ENCODE measurements at regions not wholly inside any gene's neighbourhood (a gene's known extent, or its start where the extent isn't known, plus 50 kb on each side); places are given as distances from the start of the nearest gene placed in this dataset.

DNA sequence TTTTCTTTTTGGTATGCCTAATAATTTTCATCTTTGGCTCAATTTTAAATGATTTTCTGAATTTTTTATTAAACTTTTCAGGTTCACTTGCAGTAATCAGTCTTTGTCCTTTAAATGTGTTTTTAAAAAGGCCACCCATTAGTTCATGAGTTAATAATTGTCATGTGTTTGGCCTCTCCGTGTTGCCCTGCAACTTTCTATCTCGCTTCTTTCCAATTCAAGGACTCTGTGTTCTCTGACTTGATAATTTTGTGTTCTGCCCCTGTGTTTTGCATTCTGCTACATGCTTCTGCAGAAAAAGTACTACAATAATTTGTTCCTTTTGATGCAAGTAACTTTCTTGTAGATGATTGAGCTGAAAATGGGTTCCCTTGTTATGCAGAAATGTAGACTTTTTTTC, 921.4 kb upstream of the LRATD1 start:
- TF ChIP-seq, protein P1, sequence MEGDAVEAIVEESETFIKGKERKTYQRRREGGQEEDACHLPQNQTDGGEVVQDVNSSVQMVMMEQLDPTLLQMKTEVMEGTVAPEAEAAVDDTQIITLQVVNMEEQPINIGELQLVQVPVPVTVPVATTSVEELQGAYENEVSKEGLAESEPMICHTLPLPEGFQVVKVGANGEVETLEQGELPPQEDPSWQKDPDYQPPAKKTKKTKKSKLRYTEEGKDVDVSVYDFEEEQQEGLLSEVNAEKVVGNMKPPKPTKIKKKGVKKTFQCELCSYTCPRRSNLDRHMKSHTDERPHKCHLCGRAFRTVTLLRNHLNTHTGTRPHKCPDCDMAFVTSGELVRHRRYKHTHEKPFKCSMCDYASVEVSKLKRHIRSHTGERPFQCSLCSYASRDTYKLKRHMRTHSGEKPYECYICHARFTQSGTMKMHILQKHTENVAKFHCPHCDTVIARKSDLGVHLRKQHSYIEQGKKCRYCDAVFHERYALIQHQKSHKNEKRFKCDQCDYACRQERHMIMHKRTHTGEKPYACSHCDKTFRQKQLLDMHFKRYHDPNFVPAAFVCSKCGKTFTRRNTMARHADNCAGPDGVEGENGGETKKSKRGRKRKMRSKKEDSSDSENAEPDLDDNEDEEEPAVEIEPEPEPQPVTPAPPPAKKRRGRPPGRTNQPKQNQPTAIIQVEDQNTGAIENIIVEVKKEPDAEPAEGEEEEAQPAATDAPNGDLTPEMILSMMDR (IDR thresholded peaks at IDR 0.05), result no peak
- TF ChIP-seq EP300 (IDR thresholded peaks at IDR 0.05) (no peak), POLR2A (IDR thresholded peaks at IDR 0.05; ENCODE audit: low read depth) (no peak)
